GM19035 (cell line): ENCODE measurements at regions not wholly inside any gene's neighbourhood (a gene's known extent, or its start where the extent isn't known, plus 50 kb on each side); places are given as distances from the start of the nearest gene placed in this dataset.
A peak's percentile ranks its signal among the peaks of the same experiment; 100 is the strongest.

ENCODE experiments used
- ATAC-seq: cut with Tn5 transposase; IDR thresholded peaks from one replicate; pipeline ENCODE4 v1.9.1; 2021; ENCODE audit not compliant: unreplicated experiment

GRCh38 chrX:20393944-20394343 lies 127.2 kb upstream of the RPS6KA3 start:
- ATAC-seq, result no peak

GRCh38 chrX:20388594-20388993 lies 121.9 kb upstream of the RPS6KA3 start:
- ATAC-seq, result no peak

GRCh38 chrX:20383477-20383876 lies 116.8 kb upstream of the RPS6KA3 start:
- ATAC-seq, result no peak

GRCh38 chrX:20382518-20383297 lies 116.0 kb upstream of the RPS6KA3 start:
- peak; percentile 78 for ATAC-seq

GRCh38 chrX:20382082-20382481 lies 115.4 kb upstream of the RPS6KA3 start:
- ATAC-seq, result no peak

GRCh38 chrX:20378233-20378920 lies 111.7 kb upstream of the RPS6KA3 start:
- ATAC-seq, result no peak

- no peak for ATAC-seq
These were observed 108.3 kb upstream of the RPS6KA3 start for GRCh38 chrX:20374900-20375438.

- ATAC-seq, result no peak
These were observed 107.7 kb upstream of the RPS6KA3 start for GRCh38 chrX:20374450-20374849.

- ATAC-seq, result no peak
These were observed 106.4 kb upstream of the RPS6KA3 start for GRCh38 chrX:20373063-20373462.

- no peak for ATAC-seq
These were observed 105.8 kb upstream of the RPS6KA3 start for GRCh38 chrX:20372533-20372932.

GRCh38 chrX:20369468-20369867 lies 102.8 kb upstream of the RPS6KA3 start:
- no peak for ATAC-seq

- no peak for ATAC-seq
These were observed 97.5 kb upstream of the RPS6KA3 start for GRCh38 chrX:20364238-20364637.

- ATAC-seq, result no peak
These were observed 96.6 kb upstream of the RPS6KA3 start for GRCh38 chrX:20363275-20363674.

GRCh38 chrX:20362268-20363267 lies 95.9 kb upstream of the RPS6KA3 start:
- ATAC-seq, result no peak

- no peak for ATAC-seq
These were observed 95.2 kb upstream of the RPS6KA3 start for GRCh38 chrX:20361890-20362262.

- ATAC-seq, result no peak
These were observed 94.6 kb upstream of the RPS6KA3 start for GRCh38 chrX:20361081-20361889.

- ATAC-seq, result no peak
These were observed 88.5 kb upstream of the RPS6KA3 start for GRCh38 chrX:20355187-20355586.

- no peak for ATAC-seq
These were observed 87.8 kb upstream of the RPS6KA3 start for GRCh38 chrX:20354505-20354904.

GRCh38 chrX:20352935-20353336 lies 86.2 kb upstream of the RPS6KA3 start:
- ATAC-seq, result peak; percentile 61

- ATAC-seq, result peak; percentile 55
These were observed 85.8 kb upstream of the RPS6KA3 start for GRCh38 chrX:20352504-20352903.
